Left ventricle myocardium inferior (tissue), 1 donor: ENCODE measurements at regions not wholly inside any gene's neighbourhood (a gene's known extent, or its start where the extent isn't known, plus 50 kb on each side); places are given as distances from the start of the nearest gene placed in this dataset.
"Not testable (repeated sequence)": the region's sequence is repeated elsewhere in the genome, so short reads cannot be mapped to it uniquely, and the experiment has no call there.

ENCODE experiments used
- DNase-seq: peaks from one replicate; pipeline ENCODE4 v3.0.0-alpha.2; 2020
- H3K27ac ChIP-seq: fragments of 200-600 bp; replicated peaks from 2 replicates; pipeline ENCODE4 v1.8.0; 2021
- H3K27me3 ChIP-seq: fragments of 200-600 bp; 2 replicates; pipeline ENCODE4 v1.8.0; 2021; ENCODE audit warnings: low read depth
- H3K36me3 ChIP-seq: fragments of 200-600 bp; 2 replicates; pipeline ENCODE4 v1.8.0; 2021
- H3K4me1 ChIP-seq: fragments of 200-600 bp; 2 replicates; pipeline ENCODE4 v1.8.0; 2021
- H3K4me3 ChIP-seq: fragments of 200-600 bp; 2 replicates; pipeline ENCODE4 v1.8.0; 2021; ENCODE audit warnings: mild to moderate bottlenecking, moderate library complexity
- H3K9me3 ChIP-seq: fragments of 200-600 bp; replicated peaks from 2 replicates; pipeline ENCODE4 v1.8.0; 2021
- CTCF ChIP-seq: fragments of 200-600 bp; IDR thresholded peaks from 2 replicates; pipeline ENCODE4 v1.8.0; 2021; ENCODE audit warnings: antibody characterized with exemption, mild to moderate bottlenecking, borderline replicate concordance
- intact Hi-C: fragments of 100-400 bp; cut with micrococcal nuclease; formaldehyde crosslinking; loops from one replicate; pipeline ENCODE4 v1.11.0; 2022
- donor health status: DM: no; HTN: yes; CAD: no; lungs with severe emphysema.

- DNase-seq, result no peak
- H3K27me3 ChIP-seq, result no peaks in the 10 kb centered on the region
- intact Hi-C loops, result no loop called here
- H3K36me3 ChIP-seq, result no peaks in the 10 kb centered on the region
- H3K4me3 ChIP-seq, result no peak overlapping the region
- H3K9me3 ChIP-seq, result peaks cover 6% of the 10 kb centered on the region
- H3K4me1 ChIP-seq, result no peaks in the 10 kb centered on the region
- no peak for TF ChIP-seq CTCF
- H3K27ac ChIP-seq, result no peak overlapping the region
Observed at GRCh38 chr9:100731557-100731956, 153.7 kb downstream of the CAVIN4 start.

GRCh38 chr9:100739208-100739607 is 161.3 kb downstream of the CAVIN4 start:
- DNase-seq, result no peak
- no peaks in the 10 kb centered on the region for H3K4me1 ChIP-seq
- H3K36me3 ChIP-seq, result no peaks in the 10 kb centered on the region
- no peak overlapping the region for H3K27ac ChIP-seq
- H3K4me3 ChIP-seq, result no peak overlapping the region
- intact Hi-C loops, result no loop called here
- H3K27me3 ChIP-seq, result no peaks in the 10 kb centered on the region
- H3K9me3 ChIP-seq, result peaks cover 34% of the 10 kb centered on the region
- no peak for TF ChIP-seq CTCF

- peaks cover 32% of the 10 kb centered on the region for H3K9me3 ChIP-seq
- intact Hi-C loops, result no loop called here
- H3K4me3 ChIP-seq, result no peak overlapping the region
- DNase-seq, result no peak
- no peak for TF ChIP-seq CTCF
- no peak overlapping the region for H3K27ac ChIP-seq
- no peaks in the 10 kb centered on the region for H3K4me1 ChIP-seq
- no peaks in the 10 kb centered on the region for H3K36me3 ChIP-seq
- H3K27me3 ChIP-seq, result no peaks in the 10 kb centered on the region
Observed at GRCh38 chr9:100739666-100740065, 161.8 kb downstream of the CAVIN4 start.

GRCh38 chr9:100748930-100749329 is 171.1 kb downstream of the CAVIN4 start:
- DNase-seq, H3K4me3 ChIP-seq, intact Hi-C loops, H3K36me3 ChIP-seq, H3K27ac ChIP-seq, H3K4me1 ChIP-seq, H3K27me3 ChIP-seq: not testable (repeated sequence)
- H3K9me3 ChIP-seq, result peaks cover 15% of the 10 kb centered on the region

- DNase-seq, result no peak
- Histone ChIP-seq H3K27ac (no peak overlapping the region), H3K36me3 (no peaks in the 10 kb centered on the region), H3K4me3 (no peak overlapping the region), H3K27me3 (no peaks in the 10 kb centered on the region), H3K9me3 (no peaks in the 10 kb centered on the region), H3K4me1 (no peaks in the 10 kb centered on the region)
- TF ChIP-seq CTCF, result no peak
- intact Hi-C loops, result no loop called here
Observed at GRCh38 chr9:100756217-100756616, 178.3 kb downstream of the CAVIN4 start.

GRCh38 chr9:100759215-100759614 is 181.3 kb downstream of the CAVIN4 start:
- H3K9me3 ChIP-seq, result peaks cover 11% of the 10 kb centered on the region
- TF ChIP-seq CTCF, result no peak
- no peaks in the 10 kb centered on the region for H3K4me1 ChIP-seq
- no peak overlapping the region for H3K27ac ChIP-seq
- no peaks in the 10 kb centered on the region for H3K27me3 ChIP-seq
- no peak for DNase-seq
- H3K36me3 ChIP-seq, result no peaks in the 10 kb centered on the region
- intact Hi-C loops, result no loop called here
- no peak overlapping the region for H3K4me3 ChIP-seq
